A204.1 (cell line): ENCODE measurements at regions not wholly inside any gene's neighbourhood (a gene's known extent, or its start where the extent isn't known, plus 50 kb on each side); places are given as distances from the start of the nearest gene placed in this dataset.

Experiments used
- FAIRE-seq: peaks from 2 replicates; lab custom pipeline; 2012; peaks lifted over from hg19 to GRCh38; lab: Jason Lieb, UNC

GRCh38 chr5:29649321-29649720, 1544.2 kb upstream of the CDH6 start:
- no peak for FAIRE-seq

- FAIRE-seq = no peak
These were observed 1550.9 kb upstream of the CDH6 start for GRCh38 chr5:29642601-29643000.

- FAIRE-seq = no peak
These were observed 1579.3 kb upstream of the CDH6 start for GRCh38 chr5:29614206-29614605.

- no peak for FAIRE-seq
These were observed 1605.2 kb upstream of the CDH6 start for GRCh38 chr5:29588236-29588635.

GRCh38 chr5:29587832-29588231, 1605.7 kb upstream of the CDH6 start:
- no peak for FAIRE-seq

GRCh38 chr5:29568028-29568427, 1625.5 kb upstream of the CDH6 start:
- no peak for FAIRE-seq

- FAIRE-seq = no peak
These were observed 1631.9 kb upstream of the CDH6 start for GRCh38 chr5:29561564-29561963.

GRCh38 chr5:29550523-29550922, 1643.0 kb upstream of the CDH6 start:
- no peak for FAIRE-seq

GRCh38 chr5:29548262-29548661, 1645.2 kb upstream of the CDH6 start:
- no peak for FAIRE-seq

- FAIRE-seq = no peak
These were observed 1646.1 kb upstream of the CDH6 start for GRCh38 chr5:29547236-29547865.

- no peak for FAIRE-seq
These were observed 1650.0 kb upstream of the CDH6 start for GRCh38 chr5:29543501-29543900.

GRCh38 chr5:29524227-29524626, 1669.3 kb upstream of the CDH6 start:
- FAIRE-seq = no peak

GRCh38 chr5:29518176-29518575, 1675.3 kb upstream of the CDH6 start:
- no peak for FAIRE-seq

- no peak for FAIRE-seq
These were observed 1677.3 kb upstream of the CDH6 start for GRCh38 chr5:29516224-29516623.

GRCh38 chr5:29508131-29508530, 1685.4 kb upstream of the CDH6 start:
- peak; percentile 39 for FAIRE-seq

- FAIRE-seq = no peak
These were observed 1689.1 kb upstream of the CDH6 start for GRCh38 chr5:29504411-29504810.

GRCh38 chr5:29498860-29499259, 1694.6 kb upstream of the CDH6 start:
- no peak for FAIRE-seq

GRCh38 chr5:29498412-29498811, 1695.1 kb upstream of the CDH6 start:
- no peak for FAIRE-seq

GRCh38 chr5:29485333-29485732, 1708.2 kb upstream of the CDH6 start:
- FAIRE-seq = no peak

GRCh38 chr5:29469581-29469980, 1723.9 kb upstream of the CDH6 start:
- no peak for FAIRE-seq

GRCh38 chr5:29462241-29462640, 1731.2 kb upstream of the CDH6 start:
- FAIRE-seq = no peak

- FAIRE-seq = no peak
These were observed 1732.4 kb upstream of the CDH6 start for GRCh38 chr5:29460971-29461559.

- FAIRE-seq = peak; percentile 64
These were observed 1742.5 kb upstream of the CDH6 start for GRCh38 chr5:29451004-29451403.

GRCh38 chr5:29414681-29415080, 1778.8 kb upstream of the CDH6 start:
- FAIRE-seq = no peak

GRCh38 chr5:29412979-29413378, 1780.5 kb upstream of the CDH6 start:
- FAIRE-seq = no peak
